KMS-11 (cell line): ENCODE measurements at regions not wholly inside any gene's neighbourhood (a gene's known extent, or its start where the extent isn't known, plus 50 kb on each side); places are given as distances from the start of the nearest gene placed in this dataset.

Experiments
- H2AFZ ChIP-seq: fragments of 200-600 bp; sonication (generic); 2 replicates; pipeline ENCODE4 v1.6.1; 2016; ENCODE audit warnings: antibody characterized with exemption, mixed run types, low read depth
- H3K27ac ChIP-seq: fragments of 200-600 bp; sonication (generic); 2 replicates; pipeline ENCODE4 v1.6.1; 2016; ENCODE audit warnings: mild to moderate bottlenecking, mixed run types
- H3K27me3 ChIP-seq: fragments of 200-600 bp; sonication (generic); 2 replicates; pipeline ENCODE4 v1.6.1; 2017; ENCODE audit warnings: mild to moderate bottlenecking, low read depth, mixed run types, moderate library complexity; ENCODE audit not compliant: insufficient read depth
- H3K36me3 ChIP-seq: fragments of 200-600 bp; sonication (generic); 2 replicates; pipeline ENCODE4 v1.6.1; 2017; ENCODE audit warnings: mild to moderate bottlenecking, mixed run types; ENCODE audit not compliant: insufficient read depth
- H3K4me1 ChIP-seq: fragments of 200-600 bp; sonication (generic); 2 replicates; pipeline ENCODE4 v1.6.1; 2016; ENCODE audit warnings: mild to moderate bottlenecking, low read depth, mixed run types; ENCODE audit not compliant: poor library complexity, severe bottlenecking
- H3K4me2 ChIP-seq: fragments of 200-600 bp; sonication (generic); 2 replicates; pipeline ENCODE4 v1.7.0; 2016; ENCODE audit warnings: mild to moderate bottlenecking, mixed run types
- H3K4me3 ChIP-seq: fragments of 200-600 bp; sonication (generic); IDR thresholded peaks from 2 replicates; pipeline ENCODE4 v1.6.1; 2017; ENCODE audit warnings: low read depth, low read length, mixed read lengths; ENCODE audit not compliant: insufficient read depth
- H3K79me2 ChIP-seq: fragments of 200-600 bp; sonication (generic); 2 replicates; pipeline ENCODE4 v1.6.1; 2016; ENCODE audit warnings: low read depth, mixed run types; ENCODE audit not compliant: insufficient read depth
- H3K9ac ChIP-seq: fragments of 200-600 bp; sonication (generic); 2 replicates; pipeline ENCODE4 v1.6.1; 2016; ENCODE audit warnings: mild to moderate bottlenecking, mixed run types
- H4K20me1 ChIP-seq: fragments of 200-600 bp; sonication (generic); 2 replicates; pipeline ENCODE4 v1.6.1; 2016; ENCODE audit warnings: mild to moderate bottlenecking, mixed run types; ENCODE audit not compliant: insufficient read depth
- TF ChIP-seq, protein P1 (sequence below): fragments of 200-600 bp; sonication (generic); conservative IDR thresholded peaks from 2 replicates; pipeline ENCODE4 v1.6.1; 2017; ENCODE audit warnings: low read depth, mild to moderate bottlenecking, antibody characterized with exemption, low read length, moderate library complexity, mixed read lengths

DNA sequence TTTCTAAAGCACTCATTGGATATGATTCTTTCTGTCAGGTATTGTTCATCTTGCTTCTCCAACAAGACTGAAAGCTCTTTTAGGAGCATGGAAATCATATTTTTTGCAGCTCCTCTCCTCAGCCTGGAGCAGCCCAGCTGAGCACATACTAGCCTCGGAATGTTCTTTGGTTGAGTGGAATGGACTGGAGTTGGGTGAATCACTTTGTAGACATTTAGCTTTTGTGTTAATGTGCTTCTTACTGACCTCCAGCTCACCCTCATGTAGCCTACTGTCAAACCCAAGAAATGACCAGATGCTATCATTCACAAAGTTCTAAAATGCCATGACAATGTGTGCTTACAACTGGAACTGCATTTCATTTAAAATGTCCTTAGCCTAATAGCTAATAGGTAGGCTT lies 161.1 kb downstream of the NUAK1 start:
- TF ChIP-seq, protein P1, sequence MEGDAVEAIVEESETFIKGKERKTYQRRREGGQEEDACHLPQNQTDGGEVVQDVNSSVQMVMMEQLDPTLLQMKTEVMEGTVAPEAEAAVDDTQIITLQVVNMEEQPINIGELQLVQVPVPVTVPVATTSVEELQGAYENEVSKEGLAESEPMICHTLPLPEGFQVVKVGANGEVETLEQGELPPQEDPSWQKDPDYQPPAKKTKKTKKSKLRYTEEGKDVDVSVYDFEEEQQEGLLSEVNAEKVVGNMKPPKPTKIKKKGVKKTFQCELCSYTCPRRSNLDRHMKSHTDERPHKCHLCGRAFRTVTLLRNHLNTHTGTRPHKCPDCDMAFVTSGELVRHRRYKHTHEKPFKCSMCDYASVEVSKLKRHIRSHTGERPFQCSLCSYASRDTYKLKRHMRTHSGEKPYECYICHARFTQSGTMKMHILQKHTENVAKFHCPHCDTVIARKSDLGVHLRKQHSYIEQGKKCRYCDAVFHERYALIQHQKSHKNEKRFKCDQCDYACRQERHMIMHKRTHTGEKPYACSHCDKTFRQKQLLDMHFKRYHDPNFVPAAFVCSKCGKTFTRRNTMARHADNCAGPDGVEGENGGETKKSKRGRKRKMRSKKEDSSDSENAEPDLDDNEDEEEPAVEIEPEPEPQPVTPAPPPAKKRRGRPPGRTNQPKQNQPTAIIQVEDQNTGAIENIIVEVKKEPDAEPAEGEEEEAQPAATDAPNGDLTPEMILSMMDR: no peak
- H3K4me2 ChIP-seq: no peak overlapping the region
- no peaks in the 10 kb centered on the region for H3K79me2 ChIP-seq
- H2AFZ ChIP-seq: no peak overlapping the region
- H3K36me3 ChIP-seq: no peaks in the 10 kb centered on the region
- no peaks in the 10 kb centered on the region for H3K27me3 ChIP-seq
- no peaks in the 10 kb centered on the region for H3K4me1 ChIP-seq
- no peak overlapping the region for H3K4me3 ChIP-seq
- no peaks in the 10 kb centered on the region for H4K20me1 ChIP-seq
- no peak overlapping the region for H3K9ac ChIP-seq
- H3K27ac ChIP-seq: no peak overlapping the region

DNA sequence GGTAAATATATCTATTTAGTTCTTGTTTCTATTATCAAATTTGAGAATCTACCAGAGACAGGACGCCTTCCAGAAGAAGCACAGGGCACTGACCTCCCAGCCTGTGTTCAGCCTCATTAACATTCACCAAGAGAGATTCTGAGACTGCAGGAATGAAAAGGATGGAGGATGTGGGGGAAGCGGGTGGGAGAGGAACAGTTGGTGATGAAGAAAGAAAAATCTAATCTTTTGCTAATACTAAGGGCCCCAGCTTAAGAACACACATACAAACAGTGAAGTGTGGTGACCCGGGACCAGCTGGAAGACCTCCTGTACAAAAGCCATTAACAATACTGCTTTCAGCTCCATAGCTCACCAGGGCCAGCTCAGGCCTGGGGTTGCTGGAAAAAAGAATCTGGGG lies 160.5 kb downstream of the NUAK1 start:
- H3K4me2 ChIP-seq: no peak overlapping the region
- H3K36me3 ChIP-seq: no peaks in the 10 kb centered on the region
- H4K20me1 ChIP-seq: no peaks in the 10 kb centered on the region
- no peak overlapping the region for H3K9ac ChIP-seq
- TF ChIP-seq, protein P1: no peak
- no peaks in the 10 kb centered on the region for H3K79me2 ChIP-seq
- H2AFZ ChIP-seq: no peak overlapping the region
- H3K4me1 ChIP-seq: no peaks in the 10 kb centered on the region
- no peak overlapping the region for H3K27ac ChIP-seq
- no peaks in the 10 kb centered on the region for H3K27me3 ChIP-seq
- H3K4me3 ChIP-seq: no peak overlapping the region

GRCh38 chr12:105978686-105979085 lies 160.1 kb downstream of the NUAK1 start:
- H3K9ac ChIP-seq: no peak overlapping the region
- H3K4me2 ChIP-seq: no peak overlapping the region
- no peaks in the 10 kb centered on the region for H4K20me1 ChIP-seq
- TF ChIP-seq, protein P1: no peak
- no peak overlapping the region for H3K4me3 ChIP-seq
- no peak overlapping the region for H2AFZ ChIP-seq
- no peaks in the 10 kb centered on the region for H3K79me2 ChIP-seq
- H3K36me3 ChIP-seq: no peaks in the 10 kb centered on the region
- H3K27me3 ChIP-seq: no peaks in the 10 kb centered on the region
- no peaks in the 10 kb centered on the region for H3K4me1 ChIP-seq
- no peak overlapping the region for H3K27ac ChIP-seq

- no peaks in the 10 kb centered on the region for H3K27me3 ChIP-seq
- H2AFZ ChIP-seq: no peak overlapping the region
- H4K20me1 ChIP-seq: no peaks in the 10 kb centered on the region
- no peaks in the 10 kb centered on the region for H3K79me2 ChIP-seq
- H3K4me3 ChIP-seq: no peak overlapping the region
- no peaks in the 10 kb centered on the region for H3K4me1 ChIP-seq
- TF ChIP-seq, protein P1: no peak
- H3K36me3 ChIP-seq: no peaks in the 10 kb centered on the region
- H3K4me2 ChIP-seq: no peak overlapping the region
- no peak overlapping the region for H3K27ac ChIP-seq
- H3K9ac ChIP-seq: no peak overlapping the region
Observed at GRCh38 chr12:105980085-105980484, 158.7 kb downstream of the NUAK1 start.
